Peyer's patch (tissue), 4 donors: ENCODE measurements at regions not wholly inside any gene's neighbourhood (a gene's known extent, or its start where the extent isn't known, plus 50 kb on each side); places are given as distances from the start of the nearest gene placed in this dataset.
"Not testable (repeated sequence)": the region's sequence is repeated elsewhere in the genome, so short reads cannot be mapped to it uniquely, and the experiment has no call there.

Source experiments
- CTCF ChIP-seq, 6 experiments: fragments of 450-650 bp in 4 of 6; fragments of 200-600 bp in 2 of 6; sonication (generic) in 1 of 6; IDR thresholded peaks; one replicate each; pipeline ENCODE4 v1.5.1; 2017 to 2019; ENCODE audit warnings: antibody characterized with exemption in 6 of 6, mild to moderate bottlenecking in 3 of 6, moderate library complexity in 1 of 6
- POLR2A ChIP-seq, 2 donors: fragments of 450-650 bp; IDR thresholded peaks; one replicate each; pipeline ENCODE4 v1.5.1; 2017; ENCODE audit warnings: antibody characterized with exemption in 2 of 2, mild to moderate bottlenecking in 2 of 2, moderate library complexity in 2 of 2

- not testable (repeated sequence) for TF ChIP-seq CTCF, POLR2A (IDR thresholded peaks at IDR 0.05)
Measured at GRCh38 chr7:7011241-7011640, 171.1 kb upstream of the C1GALT1 start.
